ENCODE measurements at regions not wholly inside any gene's neighbourhood (a gene's known extent, or its start where the extent isn't known, plus 50 kb on each side); places are given as distances from the start of the nearest gene placed in this dataset.

DNA sequence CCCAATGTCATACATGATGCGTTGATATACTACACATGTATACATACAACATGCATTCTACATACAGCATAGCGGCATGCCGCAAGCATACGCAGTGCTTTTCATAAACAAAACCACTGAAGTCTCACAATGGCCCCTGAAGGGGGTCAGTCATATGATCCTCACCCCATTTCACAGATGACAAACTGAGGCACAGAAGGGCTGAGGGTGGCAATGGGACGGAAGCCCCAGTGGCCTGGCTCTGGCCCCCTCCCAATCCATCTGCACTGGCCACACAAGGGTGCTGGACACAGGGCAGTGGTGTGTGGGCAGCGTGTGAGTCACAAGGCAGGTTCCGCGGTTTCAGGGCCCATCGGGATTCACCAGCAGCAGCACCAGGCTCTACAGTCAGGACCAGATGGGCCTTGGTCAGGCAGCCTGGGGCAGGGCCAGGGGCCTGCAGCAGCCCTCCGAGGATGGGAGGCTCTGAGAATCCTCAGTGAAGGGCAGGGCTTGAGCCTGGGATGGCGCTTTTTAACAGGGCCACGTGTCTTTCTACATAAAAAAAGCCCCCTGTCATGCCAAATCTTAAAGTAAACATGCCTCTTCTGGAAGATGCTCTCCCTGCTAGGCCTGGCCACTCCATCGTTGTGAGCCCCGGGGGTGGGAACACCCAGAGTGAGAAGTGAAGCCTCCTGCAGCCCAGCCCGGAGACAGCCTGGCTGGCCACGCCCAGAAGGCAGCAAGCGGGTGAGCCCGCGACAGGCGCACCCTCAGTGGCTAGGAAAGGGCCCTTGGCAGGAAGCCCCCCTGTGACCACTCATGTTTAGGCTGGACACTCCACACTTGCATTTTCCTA lies 206.5 kb downstream of the CTTN start:
- TF ChIP-seq, protein P1, sequence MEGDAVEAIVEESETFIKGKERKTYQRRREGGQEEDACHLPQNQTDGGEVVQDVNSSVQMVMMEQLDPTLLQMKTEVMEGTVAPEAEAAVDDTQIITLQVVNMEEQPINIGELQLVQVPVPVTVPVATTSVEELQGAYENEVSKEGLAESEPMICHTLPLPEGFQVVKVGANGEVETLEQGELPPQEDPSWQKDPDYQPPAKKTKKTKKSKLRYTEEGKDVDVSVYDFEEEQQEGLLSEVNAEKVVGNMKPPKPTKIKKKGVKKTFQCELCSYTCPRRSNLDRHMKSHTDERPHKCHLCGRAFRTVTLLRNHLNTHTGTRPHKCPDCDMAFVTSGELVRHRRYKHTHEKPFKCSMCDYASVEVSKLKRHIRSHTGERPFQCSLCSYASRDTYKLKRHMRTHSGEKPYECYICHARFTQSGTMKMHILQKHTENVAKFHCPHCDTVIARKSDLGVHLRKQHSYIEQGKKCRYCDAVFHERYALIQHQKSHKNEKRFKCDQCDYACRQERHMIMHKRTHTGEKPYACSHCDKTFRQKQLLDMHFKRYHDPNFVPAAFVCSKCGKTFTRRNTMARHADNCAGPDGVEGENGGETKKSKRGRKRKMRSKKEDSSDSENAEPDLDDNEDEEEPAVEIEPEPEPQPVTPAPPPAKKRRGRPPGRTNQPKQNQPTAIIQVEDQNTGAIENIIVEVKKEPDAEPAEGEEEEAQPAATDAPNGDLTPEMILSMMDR (IDR thresholded peaks at IDR 0.05; ENCODE audit: unreplicated experiment) = no peak
- no peaks in the 10 kb centered on the region for H3K27me3 Mint-ChIP-seq (ENCODE audit: unreplicated experiment)
- CTCF ChIA-PET = no interaction called here
- intact Hi-C loops (cut with micrococcal nuclease; ENCODE audit: unreplicated experiment) = no loop called here
- H3K9me3 Mint-ChIP-seq (ENCODE audit: low read depth, unreplicated experiment) = no peaks in the 10 kb centered on the region
- H3K4me1 Mint-ChIP-seq (ENCODE audit: low read depth, unreplicated experiment) = no peaks in the 10 kb centered on the region
- no peak overlapping the region for H3K4me3 Mint-ChIP-seq (ENCODE audit: low read depth, unreplicated experiment)
- no peaks in the 10 kb centered on the region for H3K36me3 Mint-ChIP-seq (ENCODE audit: insufficient read depth, unreplicated experiment)
- no TSS peak for BruUV-seq (replicated peaks)
- no peak for DNase-seq
- H3K27ac Mint-ChIP-seq (ENCODE audit: unreplicated experiment) = no peak overlapping the region

DNA sequence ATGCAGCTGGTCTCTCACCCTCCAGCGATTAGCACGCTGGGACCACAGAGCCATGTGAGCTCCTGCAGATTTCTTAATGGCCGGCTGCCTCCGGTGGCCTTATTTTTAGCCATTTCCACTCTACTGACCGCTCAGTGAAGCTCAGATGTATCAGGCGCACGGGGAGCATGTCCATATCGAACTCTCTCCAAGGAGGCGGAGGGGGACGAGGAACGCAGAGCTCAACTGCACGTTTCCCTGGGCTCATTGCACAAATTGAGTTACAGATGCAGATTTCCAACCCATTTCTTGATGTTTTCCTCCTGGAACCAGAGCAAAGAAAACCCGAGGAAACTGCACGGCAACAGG lies 207.1 kb downstream of the CTTN start:
- no TSS peak for BruUV-seq (replicated peaks)
- H3K27me3 Mint-ChIP-seq (ENCODE audit: unreplicated experiment) = no peaks in the 10 kb centered on the region
- TF ChIP-seq, protein P1 (IDR thresholded peaks at IDR 0.05; ENCODE audit: unreplicated experiment) = no peak
- intact Hi-C loops (cut with micrococcal nuclease; ENCODE audit: unreplicated experiment) = no loop called here
- no peaks in the 10 kb centered on the region for H3K9me3 Mint-ChIP-seq (ENCODE audit: low read depth, unreplicated experiment)
- no peaks in the 10 kb centered on the region for H3K4me1 Mint-ChIP-seq (ENCODE audit: low read depth, unreplicated experiment)
- no peak overlapping the region for H3K27ac Mint-ChIP-seq (ENCODE audit: unreplicated experiment)
- no peak overlapping the region for H3K4me3 Mint-ChIP-seq (ENCODE audit: low read depth, unreplicated experiment)
- no peak for DNase-seq
- CTCF ChIA-PET = no interaction called here
- no peaks in the 10 kb centered on the region for H3K36me3 Mint-ChIP-seq (ENCODE audit: insufficient read depth, unreplicated experiment)

GRCh38 chr11:70605846-70606245 lies 207.5 kb downstream of the CTTN start:
- Mint-ChIP-seq H3K36me3 (ENCODE audit: insufficient read depth, unreplicated experiment) (no peaks in the 10 kb centered on the region), H3K4me1 (ENCODE audit: low read depth, unreplicated experiment) (no peaks in the 10 kb centered on the region), H3K4me3 (ENCODE audit: low read depth, unreplicated experiment) (no peak overlapping the region), H3K27me3 (ENCODE audit: unreplicated experiment) (no peaks in the 10 kb centered on the region), H3K27ac (ENCODE audit: unreplicated experiment) (no peak overlapping the region), H3K9me3 (ENCODE audit: low read depth, unreplicated experiment) (no peaks in the 10 kb centered on the region)
- CTCF ChIA-PET = no interaction called here
- intact Hi-C loops (cut with micrococcal nuclease; ENCODE audit: unreplicated experiment) = no loop called here
- no TSS peak for BruUV-seq (replicated peaks)
- TF ChIP-seq, protein P1 (IDR thresholded peaks at IDR 0.05; ENCODE audit: unreplicated experiment) = no peak
- no peak for DNase-seq

DNA sequence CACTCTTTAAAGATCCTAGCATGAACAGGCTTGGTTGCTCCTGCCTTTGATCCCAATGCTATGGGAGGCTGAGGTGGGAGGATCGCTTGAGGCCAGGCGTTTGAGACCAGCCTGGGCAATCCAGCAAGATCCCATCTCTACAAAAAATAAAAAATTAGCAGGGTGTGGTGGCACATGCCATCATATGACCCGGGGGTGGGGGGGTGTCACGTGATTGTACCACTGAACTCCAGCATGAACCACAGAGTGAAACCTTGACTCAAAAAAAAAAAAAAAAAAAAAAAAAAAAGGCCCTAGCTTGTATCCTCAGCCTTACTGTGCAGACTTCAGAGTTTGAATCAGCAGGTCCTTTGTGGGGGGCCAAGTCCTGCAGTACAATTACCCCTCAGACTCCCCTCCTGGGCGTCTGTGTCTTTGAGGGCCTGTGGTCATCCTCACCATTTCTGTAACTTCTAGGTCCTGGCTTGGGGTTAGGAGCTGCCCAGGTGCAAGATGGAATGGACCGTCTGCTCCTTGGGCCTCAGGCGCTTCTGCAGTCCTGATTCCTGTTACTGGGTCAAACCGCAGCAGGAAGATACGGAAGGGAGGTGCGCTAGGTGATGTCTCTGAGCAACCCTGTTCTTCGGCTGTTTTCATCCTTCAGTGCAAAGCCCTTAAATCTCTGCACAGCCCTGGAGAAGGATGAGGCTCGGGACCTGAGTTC lies 208.1 kb downstream of the CTTN start:
- Mint-ChIP-seq H3K4me1 (ENCODE audit: low read depth, unreplicated experiment) (no peaks in the 10 kb centered on the region), H3K27ac (ENCODE audit: unreplicated experiment) (no peak overlapping the region), H3K36me3 (ENCODE audit: insufficient read depth, unreplicated experiment) (no peaks in the 10 kb centered on the region), H3K4me3 (ENCODE audit: low read depth, unreplicated experiment) (no peak overlapping the region), H3K9me3 (ENCODE audit: low read depth, unreplicated experiment) (no peaks in the 10 kb centered on the region), H3K27me3 (ENCODE audit: unreplicated experiment) (no peaks in the 10 kb centered on the region)
- no peak for DNase-seq
- no TSS peak for BruUV-seq (replicated peaks)
- CTCF ChIA-PET = no interaction called here
- TF ChIP-seq, protein P1 (IDR thresholded peaks at IDR 0.05; ENCODE audit: unreplicated experiment) = no peak
- intact Hi-C loops (cut with micrococcal nuclease; ENCODE audit: unreplicated experiment) = no loop called here

All from Calu3 (cell line).